Duodenal mucosa (tissue), 2 donors: ENCODE measurements at regions not wholly inside any gene's neighbourhood (a gene's known extent, or its start where the extent isn't known, plus 50 kb on each side); places are given as distances from the start of the nearest gene placed in this dataset.
"Not testable (repeated sequence)": the region's sequence is repeated elsewhere in the genome, so short reads cannot be mapped to it uniquely, and the experiment has no call there.

ENCODE experiments used
- H3K27ac ChIP-seq: one replicate; pipeline ENCODE4 v1.7.0; 2013; ENCODE audit warnings: low read depth, low read length
- H3K27me3 ChIP-seq, 2 donors: one replicate each; pipeline ENCODE4 v1.7.0; 2013; ENCODE audit warnings: low read length in 2 of 2, control low read depth in 1 of 2; ENCODE audit not compliant: insufficient read depth in 2 of 2, control insufficient read depth in 1 of 2
- H3K36me3 ChIP-seq, 2 donors: one replicate each; pipeline ENCODE4 v1.7.0; 2013; ENCODE audit warnings: low read length in 2 of 2, control low read depth in 1 of 2; ENCODE audit not compliant: insufficient read depth in 2 of 2, control insufficient read depth in 1 of 2
- H3K4me1 ChIP-seq, 2 donors: one replicate each; pipeline ENCODE4 v1.7.0; 2013; ENCODE audit warnings: low read length in 2 of 2, control low read depth in 1 of 2; ENCODE audit not compliant: insufficient read depth in 2 of 2, control insufficient read depth in 1 of 2
- H3K4me3 ChIP-seq, 2 donors: one replicate each; pipeline ENCODE4 v1.7.0; 2013; ENCODE audit warnings: low read length in 2 of 2, low read depth in 1 of 2
- H3K9ac ChIP-seq, 2 donors: one replicate each; pipeline ENCODE4 v1.7.0; 2013; ENCODE audit warnings: low read length in 2 of 2, low read depth in 1 of 2
- H3K9me3 ChIP-seq, 2 donors: one replicate each; pipeline ENCODE4 v1.7.0; 2013; ENCODE audit warnings: low read length in 2 of 2, control low read depth in 1 of 2; ENCODE audit not compliant: control insufficient read depth in 1 of 2

- no peaks in the 10 kb centered on the region for H3K27me3 ChIP-seq
- no peak overlapping the region for H3K9ac ChIP-seq
- no peak overlapping the region for H3K27ac ChIP-seq
- H3K4me3 ChIP-seq: no peak overlapping the region
- H3K9me3 ChIP-seq: no peaks in the 10 kb centered on the region
- no peaks in the 10 kb centered on the region for H3K4me1 ChIP-seq
- no peaks in the 10 kb centered on the region for H3K36me3 ChIP-seq
These were observed 187.0 kb downstream of the SPTSSA start for GRCh38 chr14:34275078-34275477.

- not testable (repeated sequence) for H3K4me1 ChIP-seq, H3K9ac ChIP-seq, H3K36me3 ChIP-seq, H3K9me3 ChIP-seq, H3K27ac ChIP-seq, H3K27me3 ChIP-seq, H3K4me3 ChIP-seq
These were observed 188.3 kb downstream of the SPTSSA start for GRCh38 chr14:34273716-34274115.

- Histone ChIP-seq H3K4me1 (no peaks in the 10 kb centered on the region), H3K27me3 (no peaks in the 10 kb centered on the region), H3K9me3 (no peaks in the 10 kb centered on the region), H3K36me3 (no peaks in the 10 kb centered on the region), H3K9ac (no peak overlapping the region), H3K27ac (no peak overlapping the region), H3K4me3 (no peak overlapping the region)
These were observed 191.7 kb downstream of the SPTSSA start for GRCh38 chr14:34270361-34270760.

- Histone ChIP-seq H3K9me3 (no peaks in the 10 kb centered on the region), H3K27ac (no peak overlapping the region), H3K27me3 (no peaks in the 10 kb centered on the region), H3K4me3 (no peak overlapping the region), H3K36me3 (no peaks in the 10 kb centered on the region), H3K4me1 (no peaks in the 10 kb centered on the region), H3K9ac (no peak overlapping the region)
These were observed 195.7 kb downstream of the SPTSSA start for GRCh38 chr14:34266344-34266743.

GRCh38 chr14:34262127-34262910 lies 199.7 kb downstream of the SPTSSA start:
- Histone ChIP-seq H3K9me3 (no peaks in the 10 kb centered on the region), H3K36me3 (no peaks in the 10 kb centered on the region), H3K4me1 (no peaks in the 10 kb centered on the region)

GRCh38 chr14:34259996-34260395 lies 202.0 kb downstream of the SPTSSA start:
- H3K9me3 ChIP-seq: no peaks in the 10 kb centered on the region
- H3K4me1 ChIP-seq: no peaks in the 10 kb centered on the region
- no peak overlapping the region for H3K9ac ChIP-seq
- no peaks in the 10 kb centered on the region for H3K27me3 ChIP-seq
- H3K27ac ChIP-seq: no peak overlapping the region
- H3K4me3 ChIP-seq: no peak overlapping the region
- H3K36me3 ChIP-seq: no peaks in the 10 kb centered on the region

More at GRCh38 chr14:34262127-34262910, 199.7 kb downstream of the SPTSSA start:
- Histone ChIP-seq H3K9ac (no peak overlapping the region), H3K27ac (no peak overlapping the region), H3K27me3 (no peaks in the 10 kb centered on the region), H3K4me3 (no peak overlapping the region)

- Histone ChIP-seq H3K4me3 (no peak overlapping the region), H3K9ac (no peak overlapping the region), H3K36me3 (no peaks in the 10 kb centered on the region), H3K9me3 (no peaks in the 10 kb centered on the region), H3K27ac (no peak overlapping the region), H3K4me1 (no peaks in the 10 kb centered on the region), H3K27me3 (no peaks in the 10 kb centered on the region)
These were observed 203.7 kb downstream of the SPTSSA start for GRCh38 chr14:34258318-34258717.

GRCh38 chr14:34257505-34257904 lies 204.5 kb downstream of the SPTSSA start:
- H3K9me3 ChIP-seq: no peaks in the 10 kb centered on the region

GRCh38 chr14:34256223-34256622 lies 205.8 kb downstream of the SPTSSA start:
- H3K27ac ChIP-seq: no peak overlapping the region
- H3K36me3 ChIP-seq: no peaks in the 10 kb centered on the region
- H3K4me3 ChIP-seq: no peak overlapping the region
- H3K4me1 ChIP-seq: no peaks in the 10 kb centered on the region
- no peaks in the 10 kb centered on the region for H3K9me3 ChIP-seq
- no peaks in the 10 kb centered on the region for H3K27me3 ChIP-seq
- H3K9ac ChIP-seq: no peak overlapping the region

More at GRCh38 chr14:34257505-34257904, 204.5 kb downstream of the SPTSSA start:
- Histone ChIP-seq H3K4me1 (no peaks in the 10 kb centered on the region), H3K36me3 (no peaks in the 10 kb centered on the region), H3K27me3 (no peaks in the 10 kb centered on the region), H3K27ac (no peak overlapping the region), H3K9ac (no peak overlapping the region), H3K4me3 (no peak overlapping the region)

GRCh38 chr14:34254571-34254970 lies 207.5 kb downstream of the SPTSSA start:
- Histone ChIP-seq H3K4me1 (no peaks in the 10 kb centered on the region), H3K27ac (no peak overlapping the region), H3K4me3 (no peak overlapping the region), H3K36me3 (no peaks in the 10 kb centered on the region), H3K9ac (no peak overlapping the region), H3K27me3 (no peaks in the 10 kb centered on the region), H3K9me3 (no peaks in the 10 kb centered on the region)
